B cell (primary cell): ENCODE measurements at regions not wholly inside any gene's neighbourhood (a gene's known extent, or its start where the extent isn't known, plus 50 kb on each side); places are given as distances from the start of the nearest gene placed in this dataset.

Experiments
- ATAC-seq: fragments of 200-7000 bp; cut with Tn5 transposase; one replicate; pipeline ENCODE4 v1.10.0; 2021; ENCODE audit warnings: low read depth, mild to moderate bottlenecking, moderate number of reproducible peaks, moderate library complexity
- CTCF ChIA-PET: fragments of 350-600 bp; sonication (Branson Sonifier 250); formaldehyde crosslinking; loops from one replicate; lab custom pipeline; 2021; ENCODE audit warnings: antibody characterized with exemption, inconsistent platforms; lab: Charles Lee
- POLR2A ChIA-PET: fragments of 350-600 bp; sonication (Branson Sonifier 250); formaldehyde crosslinking; loops from one replicate; lab custom pipeline; 2021; ENCODE audit warnings: antibody characterized with exemption; lab: Charles Lee
- DNase-seq: peaks from one replicate; pipeline ENCODE4 v3.0.0; 2013
- H2AFZ ChIP-seq: 2 replicates; pipeline ENCODE4 v1.6.1; 2012; ENCODE audit warnings: mild to moderate bottlenecking, low read depth, low read length; ENCODE audit not compliant: insufficient read depth, poor library complexity, severe bottlenecking
- H3K27ac ChIP-seq, 2 donors: 1 replicate in 1 of 2; 2 replicates in 1 of 2; pipeline ENCODE4 v1.5.1; 2012 to 2013; ENCODE audit warnings: low read length in 2 of 2, mild to moderate bottlenecking in 2 of 2, moderate library complexity in 1 of 2
- H3K27me3 ChIP-seq, 4 experiments: fragments of 200-600 bp in 1 of 4; sonication (generic) in 1 of 4; replicated peaks in 1 of 4; 1 replicate in 2 of 4; 2 replicates in 2 of 4; pipeline versions ENCODE4 v1.6.1 to v1.7.0; 2013 to 2016; ENCODE audit warnings: low read length in 3 of 4, mild to moderate bottlenecking in 2 of 4, mixed read lengths in 1 of 4, moderate library complexity in 1 of 4; ENCODE audit not compliant: insufficient read depth in 4 of 4, control insufficient read depth in 3 of 4; ENCODE audit errors: control extremely low read depth in 1 of 4
- H3K36me3 ChIP-seq, 2 experiments: replicated peaks in 1 of 2; 1 replicate in 1 of 2; 2 replicates in 1 of 2; pipeline versions ENCODE4 v1.6.1 to v1.7.1; 2013; ENCODE audit warnings: low read length in 1 of 2; ENCODE audit not compliant: insufficient read depth in 2 of 2, control insufficient read depth in 1 of 2; ENCODE audit errors: control extremely low read depth in 1 of 2, extremely low read depth in 1 of 2
- H3K4me1 ChIP-seq, 2 donors: fragments of 200-600 bp in 1 of 2; sonication (generic) in 1 of 2; 1 replicate in 1 of 2; 2 replicates in 1 of 2; pipeline versions ENCODE4 v1.5.1 to v1.6.1; 2013 to 2017; ENCODE audit warnings: low read length in 2 of 2; ENCODE audit not compliant: control insufficient read depth in 2 of 2, insufficient read depth in 2 of 2
- H3K4me2 ChIP-seq: replicated peaks from 2 replicates; pipeline ENCODE3; 2012; ENCODE audit warnings: mild to moderate bottlenecking, low read depth, low read length; ENCODE audit not compliant: poor library complexity, severe bottlenecking
- H3K4me3 ChIP-seq, 5 experiments: fragments of 200-600 bp in 1 of 5; sonication (generic) in 1 of 5; 1 replicate in 3 of 5; 2 replicates in 2 of 5; pipeline versions ENCODE4 v1.5.1 to v1.7.0; 2011 to 2016; ENCODE audit warnings: low read length in 4 of 5, mild to moderate bottlenecking in 4 of 5, low read depth in 2 of 5, control low read depth in 1 of 5, moderate library complexity in 1 of 5; ENCODE audit not compliant: insufficient read depth in 1 of 5; ENCODE audit errors: control extremely low read depth in 1 of 5, extremely low read depth in 1 of 5
- H3K79me2 ChIP-seq: fragments of 200-600 bp; sonication (generic); one replicate; pipeline ENCODE4 v1.6.0; 2016; ENCODE audit warnings: low read length; ENCODE audit not compliant: control insufficient read depth, insufficient read depth
- H3K9ac ChIP-seq: fragments of 200-600 bp; sonication (generic); 2 replicates; pipeline ENCODE4 v1.6.1; 2017; ENCODE audit warnings: mild to moderate bottlenecking, low read length, moderate library complexity
- H3K9me3 ChIP-seq, 3 donors: one replicate each; pipeline versions ENCODE4 v1.6.1 to v1.7.1; 2013; ENCODE audit warnings: low read length in 2 of 3; ENCODE audit not compliant: control insufficient read depth in 2 of 3, insufficient read depth in 1 of 3; ENCODE audit errors: control extremely low read depth in 1 of 3
- H4K20me1 ChIP-seq: 2 replicates; pipeline ENCODE4 v1.6.0; 2012; ENCODE audit warnings: mild to moderate bottlenecking, low read length; ENCODE audit not compliant: insufficient read depth, control insufficient read depth, poor library complexity, severe bottlenecking
- H3K27ac Mint-ChIP-seq: one replicate; pipeline ENCODE4 v1.8.0; 2021; ENCODE audit warnings: mixed read lengths
- H3K27me3 Mint-ChIP-seq: one replicate; pipeline ENCODE4 v1.8.0; 2021; ENCODE audit warnings: mixed read lengths
- H3K4me1 Mint-ChIP-seq: one replicate; pipeline ENCODE4 v1.8.0; 2021; ENCODE audit warnings: mixed read lengths
- H3K4me3 Mint-ChIP-seq: one replicate; pipeline ENCODE4 v1.8.0; 2021; ENCODE audit warnings: mixed read lengths
- H3K9me3 Mint-ChIP-seq: one replicate; pipeline ENCODE4 v1.8.0; 2022; ENCODE audit warnings: mixed read lengths; ENCODE audit not compliant: insufficient read depth
- EZH2 ChIP-seq: IDR thresholded peaks from 2 replicates; pipeline ENCODE4 v1.6.1; 2012; ENCODE audit warnings: borderline replicate concordance, low read depth, mild to moderate bottlenecking, moderate library complexity, low read length; ENCODE audit not compliant: insufficient read depth, poor library complexity, severe bottlenecking
- WGBS: methylation state at CpG from one replicate; pipeline ENCODE4 v1.1.5; 2013; ENCODE audit warnings: missing lambda C conversion rate; ENCODE audit not compliant: insufficient coverage; 5-methylcytosine and 5-hydroxymethylcytosine counted together
- intact Hi-C: fragments of 100-400 bp; cut with micrococcal nuclease; formaldehyde crosslinking; loops from one replicate; pipeline ENCODE4 v1.10.0; 2022
- TF ChIP-seq, protein P1 (sequence below): fragments of 200-600 bp; IDR thresholded peaks from one replicate; pipeline ENCODE4 v1.8.0; 2022; ENCODE audit warnings: antibody characterized with exemption, mild to moderate bottlenecking

- intact Hi-C loops = no loop called here
- Histone ChIP-seq H3K36me3 (no peaks in the 10 kb centered on the region), H3K27me3 (peaks cover 0 to 4% (median 0%) of the 10 kb centered on the region in 4 experiments), H3K4me2 (no peak overlapping the region), H3K9ac (no peak overlapping the region), H3K27ac (no peak overlapping the region), H3K4me3 (no peak overlapping the region), H3K4me1 (no peaks in the 10 kb centered on the region), H3K79me2 (no peaks in the 10 kb centered on the region), H2AFZ (no peak overlapping the region), H4K20me1 (no peaks in the 10 kb centered on the region), H3K9me3 (no peaks in the 10 kb centered on the region)
- Mint-ChIP-seq H3K27ac (no peak overlapping the region), H3K9me3 (no peaks in the 10 kb centered on the region), H3K4me1 (no peaks in the 10 kb centered on the region), H3K4me3 (no peak overlapping the region), H3K27me3 (peaks cover 15% of the 10 kb centered on the region)
- POLR2A ChIA-PET = no interaction called here
- DNase-seq (no peak), ATAC-seq (no peak)
- CTCF ChIA-PET = no interaction called here
- WGBS = no CpG with 5 or more reads among the region's 3 CpGs
- no peak for TF ChIP-seq EZH2
These were observed 177.3 kb upstream of the C9orf72 start for GRCh38 chr9:27750566-27750965.

GRCh38 chr9:27752069-27752468 is 178.8 kb upstream of the C9orf72 start:
- Histone ChIP-seq H4K20me1 (no peaks in the 10 kb centered on the region), H3K79me2 (no peaks in the 10 kb centered on the region), H3K4me1 (no peaks in the 10 kb centered on the region), H3K27me3 (peaks cover 0 to 4% (median 0%) of the 10 kb centered on the region in 4 experiments), H3K27ac (no peak overlapping the region), H2AFZ (no peak overlapping the region), H3K9ac (no peak overlapping the region), H3K36me3 (no peaks in the 10 kb centered on the region), H3K4me3 (no peak overlapping the region), H3K9me3 (no peaks in the 10 kb centered on the region), H3K4me2 (no peak overlapping the region)
- Mint-ChIP-seq H3K27me3 (peaks cover 8% of the 10 kb centered on the region), H3K27ac (no peak overlapping the region), H3K9me3 (no peaks in the 10 kb centered on the region), H3K4me3 (no peak overlapping the region), H3K4me1 (no peaks in the 10 kb centered on the region)
- ATAC-seq (no peak), DNase-seq (no peak)
- intact Hi-C loops = no loop called here
- 90% methylated on average over 3 of the region's 4 CpGs for WGBS
- POLR2A ChIA-PET = no interaction called here
- TF ChIP-seq, protein P1, sequence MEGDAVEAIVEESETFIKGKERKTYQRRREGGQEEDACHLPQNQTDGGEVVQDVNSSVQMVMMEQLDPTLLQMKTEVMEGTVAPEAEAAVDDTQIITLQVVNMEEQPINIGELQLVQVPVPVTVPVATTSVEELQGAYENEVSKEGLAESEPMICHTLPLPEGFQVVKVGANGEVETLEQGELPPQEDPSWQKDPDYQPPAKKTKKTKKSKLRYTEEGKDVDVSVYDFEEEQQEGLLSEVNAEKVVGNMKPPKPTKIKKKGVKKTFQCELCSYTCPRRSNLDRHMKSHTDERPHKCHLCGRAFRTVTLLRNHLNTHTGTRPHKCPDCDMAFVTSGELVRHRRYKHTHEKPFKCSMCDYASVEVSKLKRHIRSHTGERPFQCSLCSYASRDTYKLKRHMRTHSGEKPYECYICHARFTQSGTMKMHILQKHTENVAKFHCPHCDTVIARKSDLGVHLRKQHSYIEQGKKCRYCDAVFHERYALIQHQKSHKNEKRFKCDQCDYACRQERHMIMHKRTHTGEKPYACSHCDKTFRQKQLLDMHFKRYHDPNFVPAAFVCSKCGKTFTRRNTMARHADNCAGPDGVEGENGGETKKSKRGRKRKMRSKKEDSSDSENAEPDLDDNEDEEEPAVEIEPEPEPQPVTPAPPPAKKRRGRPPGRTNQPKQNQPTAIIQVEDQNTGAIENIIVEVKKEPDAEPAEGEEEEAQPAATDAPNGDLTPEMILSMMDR = no peak
- TF ChIP-seq EZH2 = no peak
- CTCF ChIA-PET = no interaction called here
